GM23338 (cell line): ENCODE measurements at regions not wholly inside any gene's neighbourhood (a gene's known extent, or its start where the extent isn't known, plus 50 kb on each side); places are given as distances from the start of the nearest gene placed in this dataset.

Experiments used
- ATAC-seq: fragments of 200-7000 bp; cut with Tn5 transposase; 3 replicates; pipeline ENCODE4 v1.9.1; 2020
- DNase-seq: peaks from one replicate; pipeline ENCODE4 v3.0.0-alpha.2; 2015; ENCODE audit warnings: low spot score
- H2AFZ ChIP-seq: fragments of 200-600 bp; sonication (generic); 2 replicates; pipeline ENCODE4 v1.8.0; 2016; ENCODE audit warnings: antibody characterized with exemption, mild to moderate bottlenecking, moderate library complexity
- H3F3A ChIP-seq: fragments of 200-600 bp; sonication (generic); replicated peaks from 2 replicates; pipeline ENCODE4 v1.8.0; 2017; ENCODE audit warnings: antibody characterized with exemption, mixed run types, low read depth
- H3K27ac ChIP-seq: fragments of 200-600 bp; sonication (generic); 2 replicates; pipeline ENCODE4 v1.6.1; 2016; ENCODE audit warnings: low read depth
- H3K27me3 ChIP-seq: fragments of 200-600 bp; sonication (generic); 2 replicates; pipeline ENCODE4 v1.8.0; 2016; ENCODE audit warnings: mild to moderate bottlenecking, mixed run types, moderate library complexity; ENCODE audit not compliant: insufficient read depth
- H3K36me3 ChIP-seq: fragments of 200-600 bp; sonication (generic); 2 replicates; pipeline ENCODE4 v1.8.0; 2016; ENCODE audit warnings: mild to moderate bottlenecking; ENCODE audit not compliant: insufficient read depth
- H3K4me1 ChIP-seq: fragments of 200-600 bp; sonication (generic); 2 replicates; pipeline ENCODE4 v1.8.0; 2016; ENCODE audit warnings: mild to moderate bottlenecking, moderate library complexity; ENCODE audit not compliant: insufficient read depth
- H3K4me2 ChIP-seq: fragments of 200-600 bp; sonication (generic); 2 replicates; pipeline ENCODE4 v1.7.1; 2017; ENCODE audit warnings: mixed run types
- H3K4me3 ChIP-seq: fragments of 200-600 bp; sonication (generic); 2 replicates; pipeline ENCODE4 v1.6.1; 2016; ENCODE audit warnings: mixed run types
- H3K79me2 ChIP-seq: fragments of 200-600 bp; sonication (generic); replicated peaks from 2 replicates; pipeline ENCODE4 v1.8.0; 2017; ENCODE audit warnings: mild to moderate bottlenecking; ENCODE audit not compliant: insufficient read depth
- H3K9me2 ChIP-seq: fragments of 200-600 bp; sonication (generic); 2 replicates; pipeline ENCODE4 v1.8.0; 2017; ENCODE audit not compliant: insufficient read depth
- H4K20me1 ChIP-seq: fragments of 200-600 bp; sonication (generic); replicated peaks from 2 replicates; pipeline ENCODE4 v1.8.0; 2017; ENCODE audit warnings: mild to moderate bottlenecking; ENCODE audit not compliant: insufficient read depth
- H3K27ac Mint-ChIP-seq: 2 replicates; pipeline ENCODE4 v1.8.0; 2020; ENCODE audit warnings: inconsistent platforms, mild to moderate bottlenecking, moderate library complexity, mixed read lengths
- H3K27me3 Mint-ChIP-seq: 3 replicates; pipeline ENCODE4 v1.8.0; 2022; ENCODE audit warnings: low read depth, mild to moderate bottlenecking, moderate library complexity, mixed read lengths, inconsistent platforms; ENCODE audit not compliant: insufficient read depth, poor library complexity
- H3K36me3 Mint-ChIP-seq: 3 replicates; pipeline ENCODE4 v1.8.0; 2021; ENCODE audit warnings: low read depth, mild to moderate bottlenecking, inconsistent platforms, moderate library complexity, mixed read lengths
- H3K4me1 Mint-ChIP-seq: 3 replicates; pipeline ENCODE4 v1.8.0; 2020; ENCODE audit warnings: mild to moderate bottlenecking, inconsistent platforms, mixed read lengths
- H3K4me3 Mint-ChIP-seq: 3 replicates; pipeline ENCODE4 v1.8.0; 2021; ENCODE audit warnings: moderate library complexity, mild to moderate bottlenecking, inconsistent platforms, mixed read lengths
- H3K9me3 Mint-ChIP-seq: 3 replicates; pipeline ENCODE4 v1.8.0; 2020; ENCODE audit warnings: moderate library complexity, mild to moderate bottlenecking, inconsistent platforms, mixed read lengths
- CREB1 ChIP-seq: fragments of 250-450 bp; sonication (Bioruptor Pico); IDR thresholded peaks from 2 replicates; pipeline ENCODE4 v1.5.0; 2020; ENCODE audit warnings: low read depth, mild to moderate bottlenecking, moderate library complexity
- CTCF ChIP-seq, 2 experiments: fragments of 200-600 bp in 1 of 2; sonication (generic) in 1 of 2; conservative IDR thresholded peaks; 2 replicates each; pipeline versions ENCODE4 v1.5.1 to v1.6.1; 2016 to 2017; ENCODE audit warnings: antibody characterized with exemption in 2 of 2, low read depth in 2 of 2, mild to moderate bottlenecking in 2 of 2, moderate library complexity in 1 of 2
- ETS1 ChIP-seq: IDR thresholded peaks from 2 replicates; pipeline ENCODE4 v1.6.1; 2016; ENCODE audit warnings: antibody characterized with exemption
- EZH2 ChIP-seq: fragments of 200-600 bp; sonication (generic); IDR thresholded peaks from one replicate; pipeline ENCODE4 v1.8.0; 2017; ENCODE audit warnings: antibody characterized with exemption, mild to moderate bottlenecking, low read depth; ENCODE audit not compliant: unreplicated experiment
- EZH2phosphoT487 ChIP-seq: fragments of 200-600 bp; sonication (generic); IDR thresholded peaks from one replicate; pipeline ENCODE4 v1.8.1; 2018; ENCODE audit warnings: antibody characterized with exemption; ENCODE audit not compliant: unreplicated experiment
- JUNB ChIP-seq: IDR thresholded peaks from one replicate; pipeline ENCODE4 v1.6.1; 2016; ENCODE audit warnings: antibody characterized with exemption; ENCODE audit not compliant: unreplicated experiment
- NANOG ChIP-seq: IDR thresholded peaks from 2 replicates; pipeline ENCODE4 v1.6.1; 2016; ENCODE audit warnings: antibody characterized with exemption, borderline replicate concordance
- POLR2AphosphoS5 ChIP-seq: IDR thresholded peaks from 2 replicates; pipeline ENCODE4 v1.6.1; 2016; ENCODE audit warnings: antibody characterized with exemption, low read depth
- REST ChIP-seq: IDR thresholded peaks from one replicate; pipeline ENCODE4 v1.6.1; 2018; ENCODE audit warnings: antibody characterized with exemption; ENCODE audit not compliant: unreplicated experiment
- STAT1 ChIP-seq: IDR thresholded peaks from one replicate; pipeline ENCODE4 v1.6.1; 2016; ENCODE audit warnings: antibody characterized with exemption; ENCODE audit not compliant: unreplicated experiment
- ZNF114 ChIP-seq: fragments of 250-450 bp; sonication (Bioruptor Pico); IDR thresholded peaks from 2 replicates; pipeline ENCODE4 v1.5.0; 2020; ENCODE audit warnings: mild to moderate bottlenecking, moderate library complexity
- ZNF331 ChIP-seq: fragments of 250-450 bp; sonication (Bioruptor Pico); IDR thresholded peaks from 2 replicates; pipeline ENCODE4 v1.5.0; 2020; ENCODE audit warnings: low read depth, mild to moderate bottlenecking, moderate library complexity

- Histone ChIP-seq H2AFZ (no peak overlapping the region), H3F3A (no peaks in the 10 kb centered on the region), H3K27me3 (no peaks in the 10 kb centered on the region), H3K4me1 (no peaks in the 10 kb centered on the region), H3K4me2 (no peak overlapping the region), H4K20me1 (no peaks in the 10 kb centered on the region), H3K36me3 (no peaks in the 10 kb centered on the region), H3K4me3 (no peak overlapping the region), H3K27ac (no peak overlapping the region), H3K79me2 (no peaks in the 10 kb centered on the region), H3K9me2 (peaks cover 4% of the 10 kb centered on the region; the same call in 1 of the 2 replicates)
- no peaks in the 10 kb centered on the region for H3K36me3 Mint-ChIP-seq
- no peak for DNase-seq
- no peak overlapping the region for H3K27ac Mint-ChIP-seq
- ATAC-seq, result no peak
- no peak overlapping the region for H3K4me3 Mint-ChIP-seq
- TF ChIP-seq STAT1 (no peak), JUNB (no peak)
- no peaks in the 10 kb centered on the region for H3K4me1 Mint-ChIP-seq
- H3K9me3 Mint-ChIP-seq, result peaks cover 5% of the 10 kb centered on the region; the same call in 2 of the 3 replicates
- H3K27me3 Mint-ChIP-seq, result no peaks in the 10 kb centered on the region
Measured at GRCh38 chr10:118513174-118513573, 82.3 kb downstream of the PRLHR start.

GRCh38 chr10:118511711-118512110 is 83.7 kb downstream of the PRLHR start:
- H3K4me1 Mint-ChIP-seq, result no peaks in the 10 kb centered on the region
- H3K27me3 Mint-ChIP-seq, result no peaks in the 10 kb centered on the region
- H3K27ac ChIP-seq, result no peak overlapping the region
- no peaks in the 10 kb centered on the region for H3K79me2 ChIP-seq
- H3K9me2 ChIP-seq, result peaks cover 4% of the 10 kb centered on the region; the same call in 1 of the 2 replicates
- no peaks in the 10 kb centered on the region for H3K4me1 ChIP-seq
- no peaks in the 10 kb centered on the region for H3K36me3 ChIP-seq
- H3F3A ChIP-seq, result no peaks in the 10 kb centered on the region
- no peak overlapping the region for H2AFZ ChIP-seq
- no peak overlapping the region for H3K4me3 Mint-ChIP-seq
- no peaks in the 10 kb centered on the region for H3K9me3 Mint-ChIP-seq
- H3K4me2 ChIP-seq, result no peak overlapping the region
- DNase-seq (no peak), ATAC-seq (no peak)
- no peak overlapping the region for H3K4me3 ChIP-seq
- H3K27me3 ChIP-seq, result no peaks in the 10 kb centered on the region
- H3K27ac Mint-ChIP-seq, result no peak overlapping the region
- H4K20me1 ChIP-seq, result no peaks in the 10 kb centered on the region
- no peaks in the 10 kb centered on the region for H3K36me3 Mint-ChIP-seq
- TF ChIP-seq REST, result no peak
- TF ChIP-seq ZNF331 (CRISPR knock-in tag), result no peak
- TF ChIP-seq CREB1, result no peak
- no peak for TF ChIP-seq CTCF (conservative IDR thresholded peaks at IDR 0.05; ENCODE audit: low read depth in 2 of 2)
- TF ChIP-seq EZH2phosphoT487, result no peak
- TF ChIP-seq STAT1, result no peak
- no peak for TF ChIP-seq POLR2AphosphoS5
- no peak for TF ChIP-seq JUNB
- no peak for TF ChIP-seq EZH2
- no peak for TF ChIP-seq ETS1
- TF ChIP-seq ZNF114 (CRISPR knock-in tag), result no peak
- no peak for TF ChIP-seq NANOG
